AG04449 (cell line): ENCODE measurements at regions not wholly inside any gene's neighbourhood (a gene's known extent, or its start where the extent isn't known, plus 50 kb on each side); places are given as distances from the start of the nearest gene placed in this dataset.

Source experiments
- CTCF ChIA-PET: fragments of 350-600 bp; formaldehyde crosslinking; extraction: SDS; loops from one replicate; lab custom pipeline; 2021; ENCODE audit warnings: antibody characterized with exemption; lab: Yijun Ruan, JAX
- POLR2A ChIA-PET: fragments of 400-600, 350-600 bp; formaldehyde crosslinking; extraction: SDS; loops from one replicate; lab custom pipeline; 2020; ENCODE audit warnings: antibody characterized with exemption, inconsistent platforms; lab: Yijun Ruan, JAX
- DNase-seq: peaks from one replicate; pipeline ENCODE4 v3.0.0-alpha.2; 2010; ENCODE audit warnings: low read depth, low spot score
- H3K4me3 ChIP-seq: 2 replicates; pipeline ENCODE4 v1.5.1; 2011; ENCODE audit warnings: low read depth, mild to moderate bottlenecking, control low read depth, low read length
- TF ChIP-seq, protein P1 (sequence below): IDR thresholded peaks from one replicate; pipeline ENCODE4 v1.5.1; 2011; ENCODE audit warnings: mild to moderate bottlenecking, moderate library complexity, low read length, control low read depth, inconsistent platforms; ENCODE audit not compliant: insufficient read depth; ENCODE audit errors: missing control alignments

DNA sequence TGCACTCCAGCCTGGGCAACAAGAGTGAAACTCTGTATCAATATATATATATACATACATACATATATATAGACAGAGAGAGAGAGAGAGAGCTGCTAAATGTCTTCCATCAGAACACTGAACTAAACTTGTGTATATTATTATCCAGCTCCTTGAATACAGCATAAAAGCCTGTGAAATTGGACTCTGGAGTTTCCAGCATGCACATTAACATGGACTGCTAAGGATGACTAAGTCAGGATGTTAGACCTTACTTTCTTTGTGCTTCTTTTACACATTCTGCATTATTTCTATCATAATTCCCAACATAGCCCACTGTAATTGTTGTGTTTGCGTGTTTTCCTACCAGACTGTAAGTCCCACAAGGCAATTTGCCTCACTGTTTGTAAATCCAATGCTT lies 259.1 kb downstream of the TGFB2 start:
- H3K4me3 ChIP-seq, result no peak overlapping the region
- no peak for DNase-seq
- ChIA-PET CTCF (no interaction called here), POLR2A (no interaction called here)
- TF ChIP-seq, protein P1, sequence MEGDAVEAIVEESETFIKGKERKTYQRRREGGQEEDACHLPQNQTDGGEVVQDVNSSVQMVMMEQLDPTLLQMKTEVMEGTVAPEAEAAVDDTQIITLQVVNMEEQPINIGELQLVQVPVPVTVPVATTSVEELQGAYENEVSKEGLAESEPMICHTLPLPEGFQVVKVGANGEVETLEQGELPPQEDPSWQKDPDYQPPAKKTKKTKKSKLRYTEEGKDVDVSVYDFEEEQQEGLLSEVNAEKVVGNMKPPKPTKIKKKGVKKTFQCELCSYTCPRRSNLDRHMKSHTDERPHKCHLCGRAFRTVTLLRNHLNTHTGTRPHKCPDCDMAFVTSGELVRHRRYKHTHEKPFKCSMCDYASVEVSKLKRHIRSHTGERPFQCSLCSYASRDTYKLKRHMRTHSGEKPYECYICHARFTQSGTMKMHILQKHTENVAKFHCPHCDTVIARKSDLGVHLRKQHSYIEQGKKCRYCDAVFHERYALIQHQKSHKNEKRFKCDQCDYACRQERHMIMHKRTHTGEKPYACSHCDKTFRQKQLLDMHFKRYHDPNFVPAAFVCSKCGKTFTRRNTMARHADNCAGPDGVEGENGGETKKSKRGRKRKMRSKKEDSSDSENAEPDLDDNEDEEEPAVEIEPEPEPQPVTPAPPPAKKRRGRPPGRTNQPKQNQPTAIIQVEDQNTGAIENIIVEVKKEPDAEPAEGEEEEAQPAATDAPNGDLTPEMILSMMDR, result no peak

DNA sequence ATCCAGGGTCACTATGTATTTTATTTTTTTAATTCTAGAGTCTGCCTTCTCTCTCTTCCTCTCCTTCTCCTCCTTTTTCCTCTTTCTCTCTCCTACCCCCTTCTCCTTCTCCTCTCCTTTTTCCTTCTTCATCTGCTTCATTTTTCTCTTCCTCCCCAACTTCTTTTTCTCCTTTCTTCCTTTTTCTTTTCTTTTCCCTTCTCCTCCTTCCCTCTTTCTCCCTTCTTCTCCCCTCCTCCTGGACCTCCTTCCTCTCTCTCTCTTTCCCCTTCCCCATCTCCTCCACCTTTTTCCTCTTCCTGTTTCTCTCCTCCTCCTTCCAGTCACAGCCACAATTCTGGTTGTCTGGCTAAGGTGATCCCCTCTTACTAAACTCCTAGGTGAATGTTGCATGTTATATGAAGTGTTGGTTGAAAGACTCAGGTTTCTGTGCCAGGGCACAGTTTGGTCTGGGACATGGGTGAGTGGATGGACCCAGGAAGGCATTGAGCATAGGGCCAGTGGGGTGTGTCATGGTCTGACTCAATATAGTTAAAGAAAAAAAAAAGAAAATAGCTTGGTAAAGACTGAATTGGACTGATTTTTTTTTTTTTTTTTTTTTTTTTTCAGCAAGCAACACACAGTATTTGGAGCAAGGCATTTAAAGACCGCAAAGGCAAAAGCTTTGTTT lies 266.9 kb downstream of the TGFB2 start:
- DNase-seq, result no peak
- TF ChIP-seq, protein P1, result no peak
- ChIA-PET POLR2A (no interaction called here), CTCF (no interaction called here)
- H3K4me3 ChIP-seq, result no peak overlapping the region

DNA sequence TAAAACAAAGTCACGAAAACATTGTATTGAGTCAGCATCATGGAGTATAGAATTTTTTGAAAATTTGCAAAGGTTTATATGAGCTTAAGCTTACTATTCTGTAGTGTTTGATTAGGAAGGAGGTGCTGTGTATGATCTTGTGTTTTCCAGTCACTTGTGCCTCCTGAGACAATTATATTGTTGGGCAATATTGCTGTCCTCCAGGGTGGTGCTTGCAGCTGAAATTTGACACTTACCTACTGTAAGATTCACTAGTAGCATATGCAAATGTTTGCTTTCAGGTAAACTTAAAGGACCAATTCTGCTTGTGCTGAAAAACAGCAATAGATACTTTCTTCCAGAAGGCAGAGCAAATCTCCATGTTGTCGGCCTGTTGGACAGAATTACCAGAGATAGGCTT lies 268.0 kb downstream of the TGFB2 start:
- ChIA-PET CTCF (no interaction called here), POLR2A (no interaction called here)
- no peak overlapping the region for H3K4me3 ChIP-seq
- DNase-seq, result no peak
- TF ChIP-seq, protein P1, result no peak

DNA sequence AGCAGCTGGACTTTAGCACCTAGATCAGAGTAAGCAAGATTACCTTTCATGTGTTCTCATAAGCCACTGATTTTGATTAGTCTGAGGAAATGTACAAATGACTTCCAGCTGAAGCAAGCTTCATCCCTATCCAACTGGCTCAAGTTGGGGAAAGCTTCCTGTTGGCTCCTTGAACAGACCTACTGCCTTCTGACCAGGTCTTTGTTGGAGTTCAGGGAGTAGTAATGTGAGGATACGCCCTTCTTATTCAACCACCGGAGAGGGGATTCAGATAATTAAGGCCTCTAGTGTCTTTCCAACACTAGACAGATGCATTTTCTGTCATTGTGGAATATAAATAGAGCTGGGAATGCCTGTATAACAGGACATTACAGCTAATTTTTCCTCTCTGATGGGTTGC lies 268.9 kb downstream of the TGFB2 start:
- DNase-seq, result no peak
- CTCF ChIA-PET, result no interaction called here
- POLR2A ChIA-PET, result no interaction called here
- no peak overlapping the region for H3K4me3 ChIP-seq
- TF ChIP-seq, protein P1, result no peak

DNA sequence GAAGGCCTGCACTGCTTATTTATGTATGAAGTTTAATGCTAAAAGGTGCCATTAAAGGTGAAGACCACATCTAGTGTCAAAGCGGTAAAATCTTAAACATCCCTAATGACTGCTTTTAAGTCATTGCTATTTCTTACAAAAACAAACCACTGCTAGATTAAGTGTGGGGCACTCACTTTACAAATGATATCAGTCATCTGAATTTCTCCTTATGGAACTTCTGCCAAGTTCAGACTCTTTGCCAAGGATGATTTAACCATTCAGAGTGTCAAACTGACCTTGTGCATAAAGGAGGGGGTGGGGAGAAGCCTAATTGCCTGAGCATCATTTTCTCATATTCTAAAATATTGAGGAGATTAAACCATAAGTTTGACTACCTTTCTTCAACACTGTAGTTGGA lies 271.5 kb downstream of the TGFB2 start:
- no peak for DNase-seq
- POLR2A ChIA-PET, result no interaction called here
- no peak overlapping the region for H3K4me3 ChIP-seq
- TF ChIP-seq, protein P1, result no peak
- CTCF ChIA-PET, result interaction anchor here (1.6 kb wide), 1 partner anchor 28 kb away, joined by 3 read pairs; no protein-coding TSS in a partner anchor

DNA sequence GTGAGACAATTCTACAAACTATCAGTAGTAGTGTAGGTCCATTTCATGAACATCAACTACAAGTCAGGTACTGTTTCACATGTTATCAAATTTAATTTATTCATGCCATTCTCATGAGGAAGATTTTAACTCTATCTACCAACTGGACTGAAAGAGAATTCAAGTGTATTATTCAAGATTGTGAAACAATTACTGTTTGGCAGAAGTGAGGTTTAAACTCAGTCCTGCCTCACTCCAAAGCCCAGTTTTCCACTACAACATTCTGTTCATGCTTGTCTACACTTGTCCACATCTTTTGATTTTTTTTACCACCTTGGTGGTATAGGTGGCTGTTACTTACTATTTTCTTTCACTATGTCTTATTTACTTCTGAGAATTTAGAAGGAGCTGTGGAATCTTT lies 272.9 kb downstream of the TGFB2 start:
- CTCF ChIA-PET, result interaction anchor here (1.6 kb wide), 1 partner anchor 29 kb away, joined by 3 read pairs; no protein-coding TSS in a partner anchor
- POLR2A ChIA-PET, result no interaction called here
- TF ChIP-seq, protein P1, result no peak
- no peak overlapping the region for H3K4me3 ChIP-seq
- no peak for DNase-seq
